Brain microvascular endothelial cell (primary cell): ENCODE measurements at regions not wholly inside any gene's neighbourhood (a gene's known extent, or its start where the extent isn't known, plus 50 kb on each side); places are given as distances from the start of the nearest gene placed in this dataset.

Experiments
- DNase-seq: peaks from one replicate; pipeline ENCODE4 v3.0.0-alpha.2; 2020
- H3K27ac ChIP-seq: fragments of 250-450 bp; sonication (Bioruptor Pico); 2 replicates; pipeline ENCODE4 v1.5.1; 2020; ENCODE audit warnings: mild to moderate bottlenecking, moderate library complexity
- H3K27me3 ChIP-seq: fragments of 250-450 bp; sonication (Bioruptor Pico); replicated peaks from 2 replicates; pipeline ENCODE4 v1.5.1; 2020; ENCODE audit warnings: mild to moderate bottlenecking
- H3K36me3 ChIP-seq: fragments of 250-450 bp; sonication (Bioruptor Pico); replicated peaks from 2 replicates; pipeline ENCODE4 v1.5.1; 2020; ENCODE audit warnings: mild to moderate bottlenecking
- H3K4me3 ChIP-seq: 2 replicates; pipeline ENCODE4 v1.5.1; 2011; ENCODE audit warnings: low read depth, mild to moderate bottlenecking, control low read depth, low read length, moderate library complexity
- in situ Hi-C: cut with HindIII; loops from 2 replicates; pipeline ENCODE4 v1.10.0; 2017; ENCODE audit warnings: low sequenced_read_pairs, low pct_ligation_motif_present
- TF ChIP-seq, protein P1 (sequence below): IDR thresholded peaks from 2 replicates; pipeline ENCODE4 v1.5.1; 2011; ENCODE audit warnings: low read depth, mild to moderate bottlenecking, moderate library complexity, low read length, control low read depth, inconsistent platforms; ENCODE audit errors: missing control alignments

DNA sequence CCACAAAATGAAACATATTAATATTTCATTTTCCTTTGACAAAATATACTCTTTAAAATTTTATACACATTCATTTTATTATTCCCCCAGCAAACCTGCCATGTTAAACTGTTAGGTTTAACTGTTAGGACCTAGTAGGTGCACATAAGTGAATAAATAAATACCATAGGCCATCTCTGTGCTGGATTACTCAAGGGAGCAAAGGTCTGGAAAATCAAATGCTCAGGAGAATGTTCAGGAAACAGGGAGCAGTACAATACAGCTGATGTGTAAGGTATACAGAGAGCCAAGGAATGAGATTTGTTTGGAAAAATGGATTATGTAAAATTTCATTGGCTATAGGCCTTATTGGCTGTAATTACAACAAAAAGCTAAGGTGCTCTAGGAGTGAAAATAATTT lies 339.3 kb downstream of the BCKDHB start:
- H3K27me3 ChIP-seq: no peaks in the 10 kb centered on the region
- no peak for DNase-seq
- no peak overlapping the region for H3K4me3 ChIP-seq
- TF ChIP-seq, protein P1, sequence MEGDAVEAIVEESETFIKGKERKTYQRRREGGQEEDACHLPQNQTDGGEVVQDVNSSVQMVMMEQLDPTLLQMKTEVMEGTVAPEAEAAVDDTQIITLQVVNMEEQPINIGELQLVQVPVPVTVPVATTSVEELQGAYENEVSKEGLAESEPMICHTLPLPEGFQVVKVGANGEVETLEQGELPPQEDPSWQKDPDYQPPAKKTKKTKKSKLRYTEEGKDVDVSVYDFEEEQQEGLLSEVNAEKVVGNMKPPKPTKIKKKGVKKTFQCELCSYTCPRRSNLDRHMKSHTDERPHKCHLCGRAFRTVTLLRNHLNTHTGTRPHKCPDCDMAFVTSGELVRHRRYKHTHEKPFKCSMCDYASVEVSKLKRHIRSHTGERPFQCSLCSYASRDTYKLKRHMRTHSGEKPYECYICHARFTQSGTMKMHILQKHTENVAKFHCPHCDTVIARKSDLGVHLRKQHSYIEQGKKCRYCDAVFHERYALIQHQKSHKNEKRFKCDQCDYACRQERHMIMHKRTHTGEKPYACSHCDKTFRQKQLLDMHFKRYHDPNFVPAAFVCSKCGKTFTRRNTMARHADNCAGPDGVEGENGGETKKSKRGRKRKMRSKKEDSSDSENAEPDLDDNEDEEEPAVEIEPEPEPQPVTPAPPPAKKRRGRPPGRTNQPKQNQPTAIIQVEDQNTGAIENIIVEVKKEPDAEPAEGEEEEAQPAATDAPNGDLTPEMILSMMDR: no peak
- H3K27ac ChIP-seq: no peak overlapping the region
- in situ Hi-C loops: no loop called here
- no peaks in the 10 kb centered on the region for H3K36me3 ChIP-seq

DNA sequence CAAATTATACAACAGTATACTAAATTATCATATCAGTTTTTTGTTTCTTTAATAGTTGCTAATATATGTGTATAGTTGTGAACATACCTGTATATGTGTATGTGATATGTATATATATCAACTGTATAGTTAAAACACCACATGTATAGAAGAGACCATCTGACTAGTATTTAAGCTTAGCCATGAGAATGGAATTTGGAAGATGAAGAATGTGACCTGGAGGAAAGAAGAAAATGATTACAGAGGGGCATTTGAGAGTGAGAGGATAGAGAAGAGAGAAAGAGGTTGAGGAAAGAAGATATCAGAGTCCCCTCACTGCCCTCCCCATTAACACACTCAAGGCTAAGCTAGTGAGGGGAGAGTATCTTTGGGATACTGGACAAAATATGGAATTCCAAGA lies 335.9 kb downstream of the BCKDHB start:
- Histone ChIP-seq H3K36me3 (no peaks in the 10 kb centered on the region), H3K27me3 (no peaks in the 10 kb centered on the region), H3K27ac (no peak overlapping the region), H3K4me3 (no peak overlapping the region)
- in situ Hi-C loops: no loop called here
- TF ChIP-seq, protein P1: no peak
- DNase-seq: no peak

DNA sequence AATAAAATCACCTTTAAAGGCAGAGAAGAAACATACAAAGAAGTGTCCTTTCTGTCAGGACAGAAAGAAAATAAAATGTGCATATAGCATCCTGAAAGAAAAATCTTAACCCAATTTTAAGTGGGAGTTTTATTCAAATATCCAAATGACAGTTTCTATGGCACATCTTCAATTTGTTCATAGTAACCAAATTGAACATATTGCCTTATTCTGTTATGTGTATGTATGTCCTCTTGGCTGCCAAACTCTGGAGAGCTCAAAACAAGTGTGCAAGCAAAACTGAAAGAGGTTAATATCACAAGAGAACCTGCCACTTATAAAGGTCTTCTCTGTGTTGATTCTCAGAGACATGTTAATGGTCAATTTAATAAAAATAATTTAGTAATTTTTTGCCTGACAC lies 334.7 kb downstream of the BCKDHB start:
- in situ Hi-C loops: no loop called here
- TF ChIP-seq, protein P1: no peak
- H3K4me3 ChIP-seq: no peak overlapping the region
- H3K36me3 ChIP-seq: no peaks in the 10 kb centered on the region
- H3K27me3 ChIP-seq: no peaks in the 10 kb centered on the region
- no peak for DNase-seq
- H3K27ac ChIP-seq: no peak overlapping the region

DNA sequence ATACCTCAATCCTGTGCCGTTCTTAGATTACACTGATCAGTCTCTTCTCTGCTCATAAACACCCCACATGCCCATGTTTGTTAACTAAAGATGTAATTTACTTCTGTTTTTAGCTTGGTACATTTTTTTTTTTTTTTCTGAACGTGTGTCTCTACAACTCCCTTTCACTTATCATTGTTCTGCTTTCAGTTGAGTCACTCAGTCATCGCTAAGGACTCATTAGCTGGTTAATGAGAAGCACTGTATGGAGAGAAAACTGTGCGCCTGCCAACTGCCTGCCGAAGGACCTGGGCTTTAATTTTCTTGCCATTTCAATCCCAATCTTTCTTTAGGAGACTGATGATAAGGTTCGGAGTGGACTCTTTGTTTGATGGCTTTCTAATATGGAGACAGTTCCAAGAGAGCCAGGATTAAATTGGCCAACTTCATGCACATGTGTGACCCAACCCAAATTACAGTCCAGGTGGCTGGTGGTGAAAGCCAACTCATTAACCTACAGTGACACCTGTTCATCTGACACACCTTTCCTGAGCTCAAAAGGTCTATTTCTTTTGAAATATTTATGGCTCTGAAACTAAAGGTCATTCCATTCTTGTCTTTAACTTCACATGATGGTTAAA lies 334.1 kb downstream of the BCKDHB start:
- H3K27ac ChIP-seq: no peak overlapping the region
- TF ChIP-seq, protein P1: no peak
- H3K4me3 ChIP-seq: no peak overlapping the region
- in situ Hi-C loops: no loop called here
- no peaks in the 10 kb centered on the region for H3K36me3 ChIP-seq
- no peaks in the 10 kb centered on the region for H3K27me3 ChIP-seq
- no peak for DNase-seq

DNA sequence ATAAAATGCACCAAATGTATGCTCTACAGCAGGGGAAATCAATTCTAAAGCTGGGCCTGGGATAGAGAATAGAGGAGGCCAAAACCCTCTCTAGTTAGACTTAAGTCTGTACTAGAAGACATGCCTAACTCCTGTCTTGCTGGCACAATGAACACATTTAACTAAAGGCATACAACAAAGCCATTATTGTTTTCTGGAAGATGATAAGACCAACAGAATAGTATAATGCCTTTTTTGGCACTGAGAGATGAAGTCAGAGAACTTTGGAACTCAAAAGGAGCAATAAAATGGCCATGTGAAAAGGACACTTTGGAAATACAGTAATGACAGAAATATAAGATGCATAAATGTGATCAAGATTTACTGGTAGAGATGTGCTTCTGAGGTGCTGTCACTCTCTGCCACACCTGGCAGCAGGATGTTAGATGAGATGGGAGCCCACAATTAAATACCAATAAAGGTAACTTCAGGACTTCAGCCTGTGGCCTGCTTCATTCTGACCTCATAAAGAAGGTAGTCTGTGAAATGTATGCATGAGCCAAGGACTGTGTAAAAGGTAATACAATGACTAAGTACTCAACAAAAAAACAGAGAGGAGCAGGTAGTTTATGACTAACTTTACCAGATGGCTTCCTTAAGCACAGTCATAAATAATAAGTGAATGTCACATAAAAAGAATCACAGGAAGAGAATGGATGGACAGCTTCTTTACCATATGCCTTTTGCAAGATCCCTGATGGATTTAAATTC lies 333.4 kb downstream of the BCKDHB start:
- Histone ChIP-seq H3K36me3 (no peaks in the 10 kb centered on the region), H3K27me3 (no peaks in the 10 kb centered on the region), H3K4me3 (no peak overlapping the region), H3K27ac (no peak overlapping the region)
- TF ChIP-seq, protein P1: no peak
- in situ Hi-C loops: no loop called here
- DNase-seq: no peak
